ENCODE measurements at regions not wholly inside any gene's neighbourhood (a gene's known extent, or its start where the extent isn't known, plus 50 kb on each side); places are given as distances from the start of the nearest gene placed in this dataset.

GRCh38 chr4:175277816-175278215 lies 359.7 kb downstream of the ADAM29 start:
- no peak overlapping the region for H3K27ac ChIP-seq (ENCODE audit: low read depth, low read length, poor library complexity, severe bottlenecking)
- intact Hi-C loops (cut with micrococcal nuclease; ENCODE audit: unreplicated experiment), result no loop called here
- ChIA-PET CTCF (no interaction called here), POLR2A (ENCODE audit: low non-redundant PET) (no interaction called here)
- H3K9me3 ChIP-seq (ENCODE audit: low read depth, low read length, poor library complexity, severe bottlenecking), result no peaks in the 10 kb centered on the region
- H3K36me3 ChIP-seq (ENCODE audit: insufficient read depth, low read length, poor library complexity, severe bottlenecking), result no peaks in the 10 kb centered on the region
- no peaks in the 10 kb centered on the region for H3K27me3 ChIP-seq (replicated peaks; ENCODE audit: insufficient read depth, low read depth, low read length, poor library complexity)
- BruUV-seq (replicated peaks), result no TSS peak
- H3K4me1 ChIP-seq (ENCODE audit: insufficient read depth, low read length, poor library complexity, severe bottlenecking), result no peaks in the 10 kb centered on the region
- no peak overlapping the region for H3K4me3 ChIP-seq (ENCODE audit: low read depth, low read length, poor library complexity, severe bottlenecking)
- DNase-seq (ENCODE audit: low spot score), result no peak
- no peak for TF ChIP-seq CTCF (conservative IDR thresholded peaks at IDR 0.05; ENCODE audit: low read depth, low read length)
- TF ChIP-seq EZH2 (IDR thresholded peaks at IDR 0.05; ENCODE audit: borderline replicate concordance, low read depth, low read length, poor library complexity, severe bottlenecking), result no peak

- H3K4me3 ChIP-seq (ENCODE audit: low read depth, low read length, poor library complexity, severe bottlenecking), result no peak overlapping the region
- intact Hi-C loops (cut with micrococcal nuclease; ENCODE audit: unreplicated experiment), result loop anchor here (10.0 kb wide), 1 partner anchor 255 kb away; no protein-coding TSS in a partner anchor
These were observed 362.0 kb downstream of the ADAM29 start for GRCh38 chr4:175280153-175280552.

GRCh38 chr4:175281894-175282293 lies 363.7 kb downstream of the ADAM29 start:
- no TSS peak for BruUV-seq (replicated peaks)
- Histone ChIP-seq H3K9me3 (ENCODE audit: low read depth, low read length, poor library complexity, severe bottlenecking) (no peaks in the 10 kb centered on the region), H3K27me3 (replicated peaks; ENCODE audit: insufficient read depth, low read depth, low read length, poor library complexity) (no peaks in the 10 kb centered on the region), H3K4me3 (ENCODE audit: low read depth, low read length, poor library complexity, severe bottlenecking) (no peak overlapping the region), H3K36me3 (ENCODE audit: insufficient read depth, low read length, poor library complexity, severe bottlenecking) (no peaks in the 10 kb centered on the region), H3K4me1 (ENCODE audit: insufficient read depth, low read length, poor library complexity, severe bottlenecking) (no peaks in the 10 kb centered on the region), H3K27ac (ENCODE audit: low read depth, low read length, poor library complexity, severe bottlenecking) (no peak overlapping the region)
- intact Hi-C loops (cut with micrococcal nuclease; ENCODE audit: unreplicated experiment), result loop anchor here (10.0 kb wide), 1 partner anchor 253 kb away; no protein-coding TSS in a partner anchor
- no peak for DNase-seq (ENCODE audit: low spot score)
- ChIA-PET POLR2A (ENCODE audit: low non-redundant PET) (no interaction called here), CTCF (no interaction called here)
- TF ChIP-seq EZH2 (IDR thresholded peaks at IDR 0.05; ENCODE audit: borderline replicate concordance, low read depth, low read length, poor library complexity, severe bottlenecking) (no peak), CTCF (conservative IDR thresholded peaks at IDR 0.05; ENCODE audit: low read depth, low read length) (no peak)

More at GRCh38 chr4:175280153-175280552, 362.0 kb downstream of the ADAM29 start:
- no peak for DNase-seq (ENCODE audit: low spot score)
- no peak overlapping the region for H3K27ac ChIP-seq (ENCODE audit: low read depth, low read length, poor library complexity, severe bottlenecking)
- no peaks in the 10 kb centered on the region for H3K27me3 ChIP-seq (replicated peaks; ENCODE audit: insufficient read depth, low read depth, low read length, poor library complexity)
- TF ChIP-seq EZH2 (IDR thresholded peaks at IDR 0.05; ENCODE audit: borderline replicate concordance, low read depth, low read length, poor library complexity, severe bottlenecking), result no peak
- no peak for TF ChIP-seq CTCF (conservative IDR thresholded peaks at IDR 0.05; ENCODE audit: low read depth, low read length)
- CTCF ChIA-PET, result no interaction called here
- H3K36me3 ChIP-seq (ENCODE audit: insufficient read depth, low read length, poor library complexity, severe bottlenecking), result no peaks in the 10 kb centered on the region
- H3K4me1 ChIP-seq (ENCODE audit: insufficient read depth, low read length, poor library complexity, severe bottlenecking), result no peaks in the 10 kb centered on the region
- no peaks in the 10 kb centered on the region for H3K9me3 ChIP-seq (ENCODE audit: low read depth, low read length, poor library complexity, severe bottlenecking)
- no TSS peak for BruUV-seq (replicated peaks)
- POLR2A ChIA-PET (ENCODE audit: low non-redundant PET), result no interaction called here
